ENCODE measurements at regions not wholly inside any gene's neighbourhood (a gene's known extent, or its start where the extent isn't known, plus 50 kb on each side); places are given as distances from the start of the nearest gene placed in this dataset.
"Not testable (repeated sequence)": the region's sequence is repeated elsewhere in the genome, so short reads cannot be mapped to it uniquely, and the experiment has no call there.

GRCh38 chr3:40756500-40756899 is 231.7 kb downstream of the ZNF621 start:
- no peak for DNase-seq

GRCh38 chr3:40762771-40763170 is 238.0 kb downstream of the ZNF621 start:
- not testable (repeated sequence) for DNase-seq

DNA sequence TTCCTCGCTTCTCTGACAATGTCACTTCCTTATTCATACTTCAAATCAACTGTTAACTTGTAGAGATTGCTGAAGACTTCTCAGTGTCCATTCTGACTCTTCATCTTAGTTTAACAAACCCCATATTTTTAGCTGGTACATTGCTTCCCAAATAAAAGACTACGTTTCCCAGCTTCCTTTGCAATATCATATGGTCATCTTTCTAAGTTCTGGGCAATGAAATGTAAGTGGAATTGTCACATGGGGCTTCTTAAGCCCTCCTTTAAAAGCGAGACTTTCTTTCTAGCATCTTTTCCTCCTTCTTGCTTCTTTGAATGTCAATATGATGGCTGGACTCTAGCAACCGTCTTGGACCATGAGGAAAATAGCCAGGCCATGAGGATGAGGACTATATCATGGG is 239.0 kb downstream of the ZNF621 start:
- DNase-seq, result no peak

DNA sequence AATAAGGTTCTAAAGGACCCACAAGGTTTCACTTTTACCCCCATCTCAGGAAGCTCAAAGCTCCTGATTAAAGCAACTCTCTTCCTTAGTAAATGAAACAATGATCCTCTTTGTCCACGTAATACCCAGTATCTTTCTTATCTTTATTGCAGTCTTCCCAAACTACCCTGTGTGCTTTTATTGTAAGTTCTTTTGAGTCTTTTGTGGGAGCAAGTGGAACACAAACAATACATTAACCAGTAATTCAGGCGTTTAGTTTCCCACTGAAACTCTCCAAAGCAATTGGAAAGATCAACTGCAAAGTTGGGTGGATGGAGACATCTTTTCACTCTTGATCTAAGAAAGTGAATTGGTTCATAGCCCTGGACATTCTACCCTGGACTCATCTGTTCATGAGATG is 240.0 kb downstream of the ZNF621 start:
- no peak for DNase-seq

GRCh38 chr3:40765884-40766283 is 241.1 kb downstream of the ZNF621 start:
- no peak for DNase-seq

DNA sequence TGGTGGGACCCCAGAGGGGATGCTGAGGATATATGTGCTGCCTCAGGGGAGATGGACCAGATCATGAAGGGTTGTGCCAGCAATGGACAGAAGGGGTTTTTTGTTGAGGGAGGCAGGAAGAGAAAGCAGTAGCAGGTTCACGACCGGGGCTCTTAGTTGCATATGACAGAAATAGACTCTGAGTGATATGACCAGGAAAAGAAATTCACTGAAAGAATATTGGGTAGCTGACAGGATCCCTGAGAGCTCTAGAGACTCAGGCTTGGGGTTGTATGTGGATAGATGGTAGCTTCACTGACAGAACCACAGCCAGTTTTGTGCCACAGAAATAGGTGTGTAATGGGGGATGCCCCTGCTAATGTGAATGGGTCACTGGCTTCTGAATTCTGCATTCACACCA is 241.6 kb downstream of the ZNF621 start:
- DNase-seq, result no peak

GRCh38 chr3:40768046-40768445 is 243.3 kb downstream of the ZNF621 start:
- no peak for DNase-seq

GRCh38 chr3:40768536-40768935 is 243.8 kb downstream of the ZNF621 start:
- DNase-seq, result no peak

DNA sequence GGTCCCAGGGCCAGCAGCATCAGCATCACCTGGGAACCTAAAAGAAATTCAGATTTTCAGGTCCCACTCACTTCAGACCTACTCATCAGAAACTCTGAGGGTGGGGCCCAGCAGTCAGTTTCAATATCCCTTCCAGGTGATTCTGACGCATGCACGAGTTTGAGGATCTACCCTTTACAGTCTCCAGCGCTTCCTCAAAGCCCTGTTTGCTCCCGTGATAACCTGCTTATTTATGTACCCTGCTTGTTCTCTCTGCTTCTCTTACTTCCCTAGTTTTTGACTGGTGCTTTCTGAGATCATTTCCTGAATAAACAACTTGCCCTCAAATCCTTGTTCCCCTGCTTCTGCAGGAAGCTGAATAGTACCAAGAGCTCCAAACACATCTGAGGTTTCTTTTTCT is 245.3 kb downstream of the ZNF621 start:
- no peak for DNase-seq

GRCh38 chr3:40771112-40771511 is 246.4 kb downstream of the ZNF621 start:
- DNase-seq, result peak; percentile 64

DNA sequence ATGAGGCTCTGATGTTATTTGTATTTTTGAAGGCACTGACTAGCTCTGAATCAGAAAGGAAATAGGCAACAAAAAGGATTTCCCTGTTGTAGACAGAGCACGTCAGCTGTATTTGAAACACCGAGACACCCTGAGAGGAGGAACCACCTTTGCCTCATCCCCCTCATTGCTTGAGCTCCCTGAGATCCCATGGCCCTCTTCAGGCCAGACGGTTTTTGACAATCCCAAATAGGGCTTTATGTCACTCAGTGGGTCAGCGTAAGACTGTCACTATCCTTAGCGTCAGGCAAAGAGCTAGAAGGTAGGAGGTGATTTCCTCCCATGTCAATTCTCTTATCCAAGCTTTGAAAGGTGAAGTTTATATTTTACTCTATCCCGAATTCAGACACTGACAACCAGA is 254.3 kb downstream of the ZNF621 start:
- DNase-seq, result no peak

GRCh38 chr3:40780291-40780924 is 255.6 kb downstream of the ZNF621 start:
- peak; percentile 92 for DNase-seq

DNA sequence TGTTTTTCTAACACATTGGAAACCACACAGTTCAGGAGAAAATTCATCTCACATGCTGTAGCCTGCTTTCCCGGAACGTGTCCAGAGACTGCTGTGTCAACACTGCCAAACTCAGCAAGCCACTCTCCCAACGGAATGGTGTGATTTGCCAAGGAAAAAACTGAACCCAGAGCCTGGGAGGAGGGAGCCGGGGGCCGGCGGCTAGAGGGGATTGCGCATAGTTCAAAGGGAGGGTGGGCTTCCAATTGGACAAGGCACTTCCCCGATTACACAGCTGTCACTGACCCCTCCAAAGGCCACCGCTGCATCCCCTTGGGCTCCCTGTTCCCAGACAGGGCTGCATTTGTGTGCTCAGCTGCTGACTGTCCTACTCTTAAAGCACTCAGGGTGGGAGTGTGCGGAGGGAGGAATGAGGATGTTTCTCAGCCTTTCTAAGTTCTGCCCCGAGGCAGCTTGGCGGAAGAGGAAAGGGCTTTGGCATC is 256.2 kb downstream of the ZNF621 start:
- DNase-seq, result peak; percentile 92

DNA sequence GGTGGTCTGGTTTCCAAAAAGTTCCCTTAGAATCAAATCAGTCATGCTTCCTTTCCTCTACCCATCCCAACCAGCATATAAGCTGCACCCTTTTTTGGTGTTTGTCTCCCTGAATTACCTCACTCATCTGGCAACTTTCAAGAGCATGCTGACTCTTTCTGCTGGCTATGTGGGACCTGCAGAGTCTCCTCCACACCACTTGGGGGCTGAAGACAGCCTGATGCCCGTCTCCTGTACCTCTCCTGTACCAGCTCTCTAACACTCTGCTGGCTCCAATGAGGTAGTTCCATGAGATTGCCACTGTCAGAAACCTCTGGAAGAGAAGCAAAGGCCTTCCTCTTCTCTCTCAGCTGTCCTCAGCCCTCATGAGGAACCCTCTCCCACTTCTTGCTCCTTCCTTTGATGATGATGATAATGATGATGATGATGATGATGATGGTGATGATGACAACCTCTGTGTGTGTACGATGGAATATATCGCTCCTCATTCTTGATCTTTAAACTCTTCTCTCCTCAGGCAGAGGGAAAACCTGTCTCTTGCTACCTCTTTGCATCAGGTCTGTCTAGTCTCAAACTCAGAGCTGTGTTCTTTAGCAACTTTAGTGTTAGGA is 257.5 kb downstream of the ZNF621 start:
- no peak for DNase-seq

GRCh38 chr3:40790746-40791145 is 266.0 kb downstream of the ZNF621 start:
- no peak for DNase-seq

- DNase-seq, result no peak
These were observed 269.0 kb downstream of the ZNF621 start for GRCh38 chr3:40793730-40794129.

DNA sequence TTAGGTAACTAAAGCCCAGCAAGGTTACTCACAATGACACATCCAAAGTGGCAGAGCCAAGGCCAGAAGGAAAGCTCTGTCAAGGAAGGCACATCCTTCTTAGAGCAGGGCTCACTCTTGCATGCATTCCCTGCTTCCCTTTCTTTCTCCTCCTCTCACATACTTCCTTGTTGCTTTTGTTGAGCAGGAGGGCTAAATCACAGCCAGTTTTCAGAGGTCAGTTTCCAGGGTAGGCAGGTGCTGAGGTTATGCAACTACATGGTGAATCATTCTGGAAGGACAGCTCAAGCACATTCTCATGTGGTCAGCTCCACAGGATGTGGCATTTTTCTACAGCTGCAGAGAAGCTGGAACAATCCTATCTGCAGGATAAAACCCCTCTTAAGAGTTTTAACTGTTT is 275.6 kb downstream of the ZNF621 start:
- peak; percentile 42 for DNase-seq

- no peak for DNase-seq
These were observed 276.6 kb downstream of the ZNF621 start for GRCh38 chr3:40801284-40801741.

DNA sequence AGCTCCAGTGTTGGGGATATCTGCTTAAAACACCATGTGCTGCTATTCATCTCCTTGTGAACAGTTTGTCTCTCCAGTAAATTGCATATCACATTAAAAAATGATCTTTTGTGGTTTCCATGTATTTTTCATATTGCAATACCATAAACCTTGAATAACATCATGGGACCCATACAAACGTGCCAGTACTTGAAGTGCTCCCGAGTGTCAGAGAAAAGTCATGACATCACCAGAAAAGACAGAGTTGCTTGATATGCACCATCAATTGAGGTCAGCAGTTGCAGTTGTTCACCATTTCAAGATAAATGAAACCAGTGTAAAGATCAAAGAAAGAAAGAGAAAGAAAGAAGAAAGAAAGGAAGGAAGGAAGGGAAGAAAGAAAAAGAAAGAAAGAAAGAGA is 278.6 kb downstream of the ZNF621 start:
- DNase-seq, result no peak

GRCh38 chr3:40805456-40805855 is 280.7 kb downstream of the ZNF621 start:
- DNase-seq, result no peak

- DNase-seq, result no peak
These were observed 286.1 kb downstream of the ZNF621 start for GRCh38 chr3:40810813-40811212.

DNA sequence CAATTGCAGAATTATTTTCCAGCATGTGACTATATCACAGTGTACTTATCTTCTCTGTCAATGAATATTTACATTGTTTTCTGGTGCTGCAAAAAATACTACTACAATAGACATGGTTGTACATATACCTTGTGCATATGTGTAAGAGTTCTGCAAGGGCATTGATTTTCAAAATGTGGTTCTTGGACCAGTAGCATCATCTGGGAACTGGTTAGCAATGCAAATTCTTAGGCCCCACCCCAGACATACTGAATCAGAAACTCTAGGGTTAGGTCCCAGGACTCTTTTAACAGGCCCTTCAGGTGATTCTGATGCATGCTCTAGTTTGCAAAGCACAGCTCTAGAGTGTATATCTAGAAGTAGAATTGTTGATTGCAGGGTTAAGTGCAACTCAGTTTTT is 292.3 kb downstream of the ZNF621 start:
- DNase-seq, result no peak

- DNase-seq, result no peak
These were observed 296.6 kb downstream of the ZNF621 start for GRCh38 chr3:40821315-40821714.

- DNase-seq, result no peak
These were observed 302.5 kb downstream of the ZNF621 start for GRCh38 chr3:40827226-40827625.

Measured in left hindlimb (tissue), 1 donor.